ENCODE measurements at regions not wholly inside any gene's neighbourhood (a gene's known extent, or its start where the extent isn't known, plus 50 kb on each side); places are given as distances from the start of the nearest gene placed in this dataset.
"Not testable (repeated sequence)": the region's sequence is repeated elsewhere in the genome, so short reads cannot be mapped to it uniquely, and the experiment has no call there.

DNA sequence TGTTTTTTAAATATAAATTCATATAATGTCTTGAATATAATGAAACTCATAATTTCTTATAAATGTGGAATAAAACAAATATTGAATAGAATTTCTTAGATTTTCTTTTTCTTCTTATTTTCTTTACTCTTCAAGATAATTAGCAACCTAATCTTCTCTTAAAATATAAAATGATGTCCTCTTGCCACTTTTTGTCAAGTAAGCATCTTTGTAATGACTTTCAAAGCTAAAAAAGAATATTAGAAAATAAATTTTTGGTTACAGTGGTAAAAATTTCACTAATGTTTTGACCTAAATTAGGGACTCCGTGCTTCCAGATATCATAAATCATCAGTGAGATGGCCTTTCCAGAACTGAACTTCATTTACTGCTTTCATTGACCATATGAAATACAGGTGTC lies 846.4 kb downstream of the FRK start:
- no peak for DNase-seq

DNA sequence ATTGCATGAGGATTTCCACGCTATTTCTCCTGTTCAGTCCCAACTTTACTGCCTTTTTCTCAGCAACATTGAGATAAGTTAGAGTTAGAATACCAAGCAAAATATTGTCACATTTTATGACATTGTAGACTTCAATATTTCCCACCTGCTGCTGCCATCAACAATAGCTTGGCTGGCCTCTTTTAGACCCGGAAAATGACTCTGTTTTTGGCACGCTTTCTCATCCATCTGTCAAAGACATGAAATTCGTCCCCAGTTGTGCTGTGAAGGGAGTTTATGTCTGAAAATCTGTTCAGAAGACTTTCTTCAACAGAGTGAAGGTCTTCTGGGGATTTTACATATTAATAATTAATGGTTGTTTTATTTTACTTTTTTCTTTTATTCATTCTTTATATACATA lies 857.3 kb downstream of the FRK start:
- DNase-seq: no peak

DNA sequence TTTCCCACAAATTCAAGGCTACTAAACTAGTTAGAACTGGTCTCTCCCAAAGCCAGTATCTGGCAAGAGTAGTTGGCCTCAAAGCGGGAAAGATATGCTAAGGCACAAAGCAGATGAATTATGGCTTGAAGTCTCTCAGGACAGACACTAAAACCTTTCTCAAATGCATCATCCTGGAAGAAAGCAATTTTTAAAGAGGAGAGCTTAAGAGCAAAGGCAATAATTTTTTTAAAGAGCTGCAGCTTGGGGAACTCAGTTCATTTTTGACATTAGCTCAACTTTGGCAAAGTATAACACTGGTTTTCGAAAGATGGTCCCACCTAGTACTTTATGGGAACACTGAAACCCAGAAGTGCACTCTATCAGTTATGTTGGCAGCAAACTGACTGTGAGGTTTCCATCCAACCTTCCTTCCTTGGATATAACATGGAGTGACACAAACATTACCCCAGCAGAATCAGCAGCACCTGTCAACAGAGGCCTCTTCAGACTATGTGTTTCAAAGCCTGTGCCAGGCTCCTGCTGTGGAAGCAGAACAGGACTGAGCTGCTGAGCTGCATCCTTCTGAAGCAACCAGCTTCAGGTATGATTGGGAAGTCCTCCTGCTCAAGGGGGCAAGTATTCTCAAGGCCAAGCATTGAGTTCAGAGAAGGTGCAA lies 852.3 kb upstream of the HS3ST5 start:
- DNase-seq: peak; percentile 90

DNA sequence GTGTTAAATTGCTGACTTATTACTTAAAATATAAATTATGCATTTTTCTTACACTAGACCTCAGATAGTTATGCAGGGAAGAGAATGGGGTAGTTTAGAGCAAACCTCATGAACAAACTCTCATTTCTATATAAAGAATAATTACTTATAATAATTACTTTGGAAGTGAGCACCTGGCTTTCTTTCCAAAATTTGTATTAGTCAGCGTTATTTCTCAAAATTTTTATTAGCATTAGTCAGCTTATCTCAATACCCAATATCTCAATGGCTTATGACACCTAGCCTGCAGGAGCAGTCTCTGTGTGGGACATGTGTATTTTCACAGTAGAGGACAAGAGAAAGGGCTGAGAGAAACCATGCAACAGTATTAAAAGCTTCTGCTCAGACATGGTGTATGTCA lies 849.2 kb upstream of the HS3ST5 start:
- no peak for DNase-seq

DNA sequence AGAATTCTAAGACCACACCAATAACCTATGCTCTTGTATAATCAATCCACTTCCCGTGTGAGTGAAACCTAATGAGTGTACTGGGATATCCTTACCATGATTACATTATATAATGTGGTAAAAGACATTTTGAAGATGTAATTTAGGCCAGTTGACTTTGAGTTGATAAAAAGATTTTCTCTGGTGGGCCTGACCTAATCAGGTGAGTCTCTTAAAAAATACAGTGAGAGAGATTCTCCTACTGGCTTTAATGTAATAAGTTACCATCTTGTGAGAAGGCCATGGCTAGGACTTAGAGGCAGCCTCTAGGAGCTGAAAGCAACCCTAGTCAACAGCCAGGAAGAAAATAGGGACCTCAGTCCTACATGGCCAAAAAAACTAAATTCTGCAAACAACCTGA lies 847.7 kb upstream of the HS3ST5 start:
- no peak for DNase-seq

DNA sequence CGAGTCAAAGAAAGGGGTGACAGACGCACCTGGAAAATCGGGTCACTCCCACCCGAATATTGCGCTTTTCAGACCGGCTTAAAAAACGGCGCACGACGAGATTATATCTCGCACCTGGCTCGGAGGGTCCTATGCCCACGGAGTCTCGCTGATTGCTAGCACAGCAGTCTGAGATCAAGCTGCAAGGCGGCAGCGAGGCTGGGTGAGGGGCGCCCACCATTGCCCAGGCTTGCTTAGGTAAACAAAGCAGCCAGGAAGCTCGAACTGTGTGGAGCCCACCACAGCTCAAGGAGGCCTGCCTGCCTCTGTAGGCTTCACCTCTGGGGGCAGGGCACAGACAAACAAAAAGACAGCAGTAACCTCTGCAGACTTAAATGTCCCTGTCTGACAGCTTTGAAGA lies 832.6 kb upstream of the HS3ST5 start:
- DNase-seq: not testable (repeated sequence)

DNA sequence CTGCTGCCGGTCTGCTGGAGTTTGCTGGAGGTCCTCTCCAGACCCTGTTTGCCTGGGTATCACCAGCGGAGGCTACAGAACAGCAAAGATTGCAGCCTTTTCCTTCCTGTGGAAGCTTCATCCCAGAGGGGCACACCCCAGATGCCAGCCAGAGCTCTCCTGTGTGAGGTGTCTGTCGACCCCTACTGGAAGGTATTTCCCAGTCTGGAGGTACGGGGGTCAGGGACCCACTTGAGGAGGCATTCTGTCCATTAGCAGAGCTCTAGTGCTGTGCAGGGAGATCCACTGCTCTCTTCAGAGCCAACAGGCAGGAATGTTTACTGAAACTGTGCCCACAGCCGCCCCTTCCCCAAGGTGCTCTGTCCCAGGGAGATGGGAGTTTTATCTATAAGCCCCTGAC lies 823.1 kb upstream of the HS3ST5 start:
- DNase-seq: not testable (repeated sequence)

DNA sequence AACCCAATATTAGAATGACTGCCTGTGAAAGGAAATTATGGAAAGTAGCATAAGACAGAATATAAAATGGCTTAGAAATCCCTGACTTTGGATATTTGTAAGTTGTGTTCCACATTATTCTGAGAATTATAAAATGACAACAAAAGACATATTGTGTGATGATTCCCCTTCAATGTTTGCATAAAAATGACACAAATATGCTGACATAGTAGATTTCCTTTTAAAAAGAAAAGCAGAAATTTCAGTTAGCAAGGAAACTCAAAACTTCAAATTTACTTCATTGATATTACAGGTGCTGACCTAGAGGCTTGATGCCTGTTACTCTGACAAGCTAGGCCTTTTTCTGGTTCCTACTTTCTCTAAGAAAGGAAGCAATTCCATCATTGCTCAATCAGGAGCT lies 816.9 kb upstream of the HS3ST5 start:
- DNase-seq: no peak

DNA sequence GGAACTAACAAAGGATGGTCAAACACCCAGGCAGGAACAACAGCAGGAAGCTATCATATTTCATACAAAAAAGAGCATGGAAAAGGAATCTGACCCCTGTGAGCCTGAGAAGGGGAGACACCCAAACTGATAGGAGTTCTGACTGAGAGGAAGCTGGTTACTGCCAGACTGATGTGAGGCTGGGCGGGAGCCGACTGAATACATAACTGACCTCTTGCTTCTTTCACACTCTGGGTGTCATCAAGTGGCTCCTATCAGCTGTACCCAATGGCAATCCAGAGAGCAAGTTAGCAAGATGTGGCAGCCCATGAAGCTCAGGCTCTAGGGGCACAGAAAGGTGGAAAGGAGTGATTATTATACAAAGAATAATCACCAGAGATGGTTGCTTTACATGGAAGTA lies 795.1 kb upstream of the HS3ST5 start:
- DNase-seq: peak; percentile 12

DNA sequence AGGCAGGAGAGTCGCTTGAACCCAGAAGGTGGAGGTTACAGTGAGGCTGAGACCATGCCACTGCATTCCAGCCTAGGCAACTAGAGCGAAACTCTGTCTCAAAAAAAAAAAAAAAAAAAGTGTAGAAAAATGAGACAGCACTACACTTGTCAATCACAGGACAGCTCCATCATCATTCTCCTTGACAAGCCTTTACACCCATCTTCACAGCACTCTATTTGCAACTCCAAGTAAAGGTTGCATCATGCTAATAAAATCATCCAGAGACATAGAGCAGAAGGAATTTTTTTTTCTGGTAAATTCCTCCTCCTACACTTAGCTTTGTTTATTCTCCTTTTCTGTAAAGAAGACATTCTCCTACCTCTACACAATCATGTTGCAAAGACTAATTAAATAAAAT lies 791.0 kb upstream of the HS3ST5 start:
- DNase-seq: no peak

DNA sequence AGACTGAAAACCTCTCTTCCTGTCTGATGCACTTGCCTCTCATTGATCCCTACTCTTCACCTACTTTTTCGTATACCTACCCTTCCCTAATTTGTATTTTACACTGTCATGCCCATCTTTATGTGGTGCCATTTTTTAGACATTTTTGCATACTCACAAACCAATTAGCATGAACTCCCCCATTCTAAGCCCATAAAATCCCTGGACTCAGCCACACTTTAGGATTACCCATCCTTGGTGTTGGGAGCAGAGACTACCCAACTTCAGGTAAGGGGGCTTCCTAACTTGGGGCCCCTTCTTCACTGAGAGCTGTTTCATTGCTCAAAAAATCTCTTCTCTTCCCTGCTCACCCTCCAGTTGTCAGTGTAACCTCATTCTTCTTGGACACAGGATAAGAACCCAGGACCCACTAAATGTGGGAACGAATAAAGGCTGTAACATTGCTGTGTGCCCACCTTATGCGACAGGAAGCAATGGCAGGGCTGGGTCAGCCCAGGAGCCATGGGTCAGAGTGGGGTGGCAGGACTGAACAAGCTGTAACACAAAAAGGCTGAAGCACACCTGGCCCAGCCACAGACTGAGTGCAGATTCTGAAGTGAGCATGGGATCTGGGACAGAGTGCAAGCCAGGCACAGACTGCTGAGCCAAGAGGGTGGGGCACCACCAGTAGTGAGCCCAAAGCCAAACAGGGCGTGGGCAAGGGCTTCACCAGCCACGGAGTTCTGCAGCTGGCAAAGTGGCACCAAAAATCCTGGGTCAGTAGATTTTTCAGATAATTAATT lies 789.1 kb upstream of the HS3ST5 start:
- no peak for DNase-seq

DNA sequence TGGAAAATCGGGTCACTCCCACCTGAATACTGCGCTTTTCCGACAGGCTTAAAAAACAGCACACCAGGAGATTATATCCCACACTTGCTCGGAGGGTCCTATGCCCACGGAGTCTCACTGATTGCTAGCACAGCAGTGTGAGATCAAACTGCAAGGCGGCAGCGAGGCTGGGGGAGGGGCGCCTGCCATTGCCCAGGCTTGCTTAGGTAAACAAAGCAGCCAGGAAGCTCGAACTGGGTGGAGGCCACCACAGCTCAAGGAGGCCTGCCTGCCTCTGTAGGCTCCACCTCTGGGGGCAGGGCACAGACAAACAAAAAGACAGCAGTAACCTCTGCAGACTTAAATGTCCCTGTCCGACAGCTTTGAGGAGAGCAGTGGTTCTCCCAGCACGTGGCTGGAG lies 778.7 kb upstream of the HS3ST5 start:
- DNase-seq: not testable (repeated sequence)

DNA sequence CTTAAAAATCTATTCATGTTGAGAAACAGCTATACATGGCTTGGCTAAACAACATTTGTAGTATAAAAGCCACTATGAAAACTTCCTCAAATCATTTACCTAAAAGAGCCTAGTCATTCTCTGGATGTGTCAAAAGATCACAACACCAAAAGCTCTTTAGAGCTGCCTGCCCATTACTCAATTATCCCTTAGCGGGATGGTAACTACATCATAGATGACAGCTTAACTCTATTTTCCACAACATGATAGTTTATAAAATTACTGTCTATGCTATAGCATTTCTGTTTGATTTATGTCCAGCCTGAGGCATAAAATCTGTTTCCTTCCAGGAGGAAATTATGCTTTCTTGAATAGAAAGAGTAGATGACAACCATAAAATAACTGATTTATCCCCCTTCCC lies 777.6 kb upstream of the HS3ST5 start:
- DNase-seq: no peak

DNA sequence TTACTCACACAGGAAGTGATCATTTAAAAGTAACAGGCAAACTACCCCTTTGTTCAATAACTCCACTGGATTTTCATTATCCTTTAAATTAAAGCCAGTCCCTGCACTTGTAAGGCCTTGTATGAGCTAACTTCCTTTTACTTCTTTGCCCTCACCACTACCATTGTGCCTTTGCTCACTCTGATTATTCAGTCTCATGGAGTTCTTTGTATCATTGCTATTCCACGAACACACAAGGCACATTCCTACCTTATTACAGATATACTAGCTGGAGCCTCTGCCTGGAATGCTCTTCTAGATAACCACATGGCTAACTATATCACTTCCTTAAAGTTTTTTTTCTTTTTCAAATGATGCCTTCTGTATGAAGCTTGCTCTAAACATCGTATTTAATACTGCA lies 748.6 kb upstream of the HS3ST5 start:
- DNase-seq: no peak

DNA sequence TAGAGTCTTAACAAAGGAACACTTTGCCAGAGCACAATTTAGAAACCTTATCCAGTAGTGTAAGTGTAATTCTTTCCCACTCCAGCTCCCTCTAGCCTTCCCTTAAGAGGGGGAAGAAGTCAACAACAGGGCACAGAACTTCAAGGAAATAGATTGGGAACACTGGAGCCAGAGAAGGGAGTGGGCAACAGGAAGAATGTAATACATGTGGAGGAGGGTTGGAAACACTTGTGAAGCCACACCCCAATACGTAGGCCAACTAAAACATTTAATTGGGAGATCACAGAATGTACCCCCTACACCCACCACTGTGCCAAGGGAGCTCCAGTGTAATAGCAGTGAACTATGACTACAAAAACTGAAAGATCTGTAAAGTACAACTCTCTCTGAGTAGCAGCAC lies 735.7 kb upstream of the HS3ST5 start:
- DNase-seq: no peak

DNA sequence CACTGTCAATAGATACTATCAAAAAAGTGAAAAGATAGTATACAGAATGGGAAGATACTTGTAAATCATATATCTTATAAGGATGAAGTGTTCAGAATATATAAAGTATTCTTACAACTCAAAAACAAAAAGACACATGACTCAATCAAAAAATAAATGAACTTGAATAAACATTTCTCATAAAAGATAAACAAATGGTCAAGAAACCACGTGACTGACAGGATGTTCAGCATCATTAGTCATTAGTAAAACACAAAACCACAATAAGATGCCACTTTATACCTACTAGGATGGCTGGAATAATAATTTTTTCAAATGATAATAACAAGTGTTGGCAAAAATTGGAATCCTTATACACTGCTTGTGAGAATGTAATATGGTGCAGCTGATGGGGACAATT lies 729.1 kb upstream of the HS3ST5 start:
- no peak for DNase-seq

DNA sequence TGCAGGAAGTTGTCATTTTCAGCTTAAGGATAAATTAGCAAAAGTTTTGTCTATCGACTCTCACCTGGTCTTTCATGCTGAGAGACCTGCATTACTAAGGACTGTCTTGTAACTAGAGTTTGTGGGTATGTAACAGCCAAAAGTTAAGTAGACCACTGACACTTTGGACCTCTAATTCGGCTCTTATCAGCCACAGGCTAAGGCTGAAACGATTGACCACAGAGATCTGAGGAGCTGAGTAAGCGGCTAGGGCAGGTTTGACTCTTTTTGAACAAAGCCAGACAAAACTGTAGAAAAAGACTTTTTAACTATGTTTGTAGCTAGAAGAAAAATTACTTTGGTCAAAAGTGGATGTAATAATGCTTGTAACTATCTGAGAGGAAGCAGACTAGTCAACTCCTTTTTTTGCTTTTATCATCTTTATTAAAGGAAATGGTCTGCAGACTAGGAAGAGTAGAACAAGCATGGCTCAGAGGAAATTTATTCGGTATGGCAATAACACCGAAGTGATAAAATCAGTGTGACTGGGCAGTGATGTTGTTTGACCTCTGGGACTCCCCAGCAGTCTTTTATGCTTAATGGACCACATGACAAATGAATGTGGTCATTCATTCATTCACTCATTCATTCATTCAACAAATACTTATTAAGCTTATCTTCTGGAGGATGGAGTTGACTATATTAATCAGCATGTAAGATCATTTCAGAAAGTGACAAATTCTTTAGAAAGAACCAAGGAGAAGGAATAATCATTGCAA lies 725.0 kb upstream of the HS3ST5 start:
- DNase-seq: no peak

DNA sequence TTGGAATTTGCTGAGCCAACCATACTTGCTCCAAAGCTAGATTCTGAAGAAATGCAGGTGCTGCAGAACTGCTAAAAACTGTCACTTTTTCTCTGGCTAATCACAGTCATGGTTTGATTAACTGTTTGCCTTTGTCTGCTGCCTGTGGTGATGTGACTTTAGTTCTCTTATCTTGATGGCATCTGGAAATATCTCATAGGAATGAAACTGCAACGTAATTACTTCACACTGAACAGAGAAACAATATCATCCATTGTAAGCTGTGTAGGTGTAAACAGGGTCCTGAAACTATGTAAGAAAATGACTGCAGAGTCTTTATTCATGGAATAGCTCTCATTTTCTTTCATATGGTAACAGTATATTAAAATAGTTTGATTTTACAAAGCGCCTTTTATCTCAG lies 721.9 kb upstream of the HS3ST5 start:
- no peak for DNase-seq

DNA sequence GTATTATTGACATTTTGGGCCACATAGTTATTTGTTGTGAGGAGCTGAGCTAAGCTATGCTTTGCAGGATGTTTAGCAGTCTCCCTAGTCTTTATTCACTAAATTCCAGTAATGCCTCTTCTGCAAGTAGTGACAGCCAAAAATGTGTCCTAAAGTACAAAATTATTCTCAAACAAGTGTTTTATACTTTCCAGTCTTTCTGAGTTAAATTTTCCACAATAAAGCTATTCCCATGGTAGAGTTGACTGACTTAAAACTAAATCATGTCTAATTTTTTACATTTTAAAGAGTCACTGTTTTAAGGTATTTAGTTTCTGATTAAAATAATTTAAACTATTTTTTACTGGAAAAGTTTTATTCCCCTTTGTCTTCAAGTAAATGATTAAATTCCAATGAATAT lies 717.8 kb upstream of the HS3ST5 start:
- no peak for DNase-seq

DNA sequence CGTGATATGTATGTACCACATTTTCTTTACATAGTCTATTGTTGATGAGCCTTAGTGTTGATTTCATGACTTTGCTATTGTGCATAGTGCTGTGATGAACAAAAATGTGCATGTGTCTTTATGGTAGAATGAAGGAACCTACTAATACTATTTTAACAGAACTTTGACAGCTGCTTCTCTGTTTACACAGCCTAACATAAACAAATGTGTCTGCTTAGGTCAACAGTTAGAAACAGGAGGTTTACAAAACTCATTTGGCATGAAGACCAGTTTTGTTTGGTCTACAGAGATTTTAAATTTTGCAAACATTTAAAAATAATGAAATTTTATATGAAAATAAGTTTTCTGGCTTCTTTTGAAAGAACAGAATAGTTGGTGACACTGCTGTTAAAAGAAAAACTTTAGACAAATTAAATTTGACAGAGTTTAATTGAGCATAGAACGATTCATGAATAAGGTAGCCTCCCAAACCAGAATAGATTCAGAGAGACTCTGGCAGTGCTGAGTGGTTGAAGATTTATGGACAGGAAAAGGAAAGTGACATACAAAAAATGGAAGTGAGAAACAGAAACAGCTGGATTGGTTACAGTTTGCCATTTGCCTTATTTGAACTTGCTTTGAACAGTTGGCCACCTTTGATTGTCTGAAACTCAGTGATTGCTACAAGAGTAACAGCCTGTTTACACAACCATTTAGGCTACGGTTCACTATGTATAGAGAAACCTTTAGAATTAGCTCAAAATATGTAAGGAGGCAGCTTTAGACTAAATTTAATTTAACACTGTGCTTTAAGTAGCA lies 715.8 kb upstream of the HS3ST5 start:
- DNase-seq: peak; percentile 82

DNA sequence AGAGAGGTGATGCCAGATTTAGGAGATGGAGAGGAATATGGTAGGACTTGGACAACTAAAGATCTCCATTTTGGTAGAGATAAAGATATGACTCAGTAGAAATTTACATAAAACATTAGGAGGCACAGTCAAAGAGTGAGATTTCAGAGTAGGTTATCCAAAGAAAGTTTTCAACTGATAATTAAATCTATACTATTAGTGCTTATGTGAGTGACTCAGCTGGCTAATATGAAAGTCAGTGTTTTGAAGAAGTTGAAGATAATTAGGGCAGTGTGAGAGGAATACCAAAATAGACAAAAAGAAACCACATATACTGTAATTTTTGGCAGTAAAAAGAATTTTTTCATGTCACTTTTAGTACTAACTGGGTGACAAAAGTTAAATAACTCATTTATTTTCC lies 712.8 kb upstream of the HS3ST5 start:
- no peak for DNase-seq

DNA sequence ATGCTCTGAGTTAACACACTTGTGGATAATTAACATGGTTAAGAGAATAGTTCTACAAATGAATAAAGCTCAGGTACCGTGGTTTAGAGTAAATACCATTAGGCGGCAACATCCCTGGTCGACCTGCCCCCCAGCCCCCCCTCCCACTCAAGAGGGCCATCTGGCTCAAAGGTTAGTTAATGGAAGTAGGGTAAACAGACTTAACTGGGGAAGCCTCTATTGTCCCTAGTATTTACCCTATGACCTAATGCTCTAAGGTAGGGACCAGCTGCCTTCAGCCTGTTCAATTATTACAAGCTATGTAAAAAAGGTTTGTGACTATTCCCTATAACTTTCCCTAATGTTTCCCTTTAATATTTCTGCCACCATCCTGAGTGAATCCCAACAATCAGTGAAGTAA lies 711.4 kb upstream of the HS3ST5 start:
- peak; percentile 97 for DNase-seq

DNA sequence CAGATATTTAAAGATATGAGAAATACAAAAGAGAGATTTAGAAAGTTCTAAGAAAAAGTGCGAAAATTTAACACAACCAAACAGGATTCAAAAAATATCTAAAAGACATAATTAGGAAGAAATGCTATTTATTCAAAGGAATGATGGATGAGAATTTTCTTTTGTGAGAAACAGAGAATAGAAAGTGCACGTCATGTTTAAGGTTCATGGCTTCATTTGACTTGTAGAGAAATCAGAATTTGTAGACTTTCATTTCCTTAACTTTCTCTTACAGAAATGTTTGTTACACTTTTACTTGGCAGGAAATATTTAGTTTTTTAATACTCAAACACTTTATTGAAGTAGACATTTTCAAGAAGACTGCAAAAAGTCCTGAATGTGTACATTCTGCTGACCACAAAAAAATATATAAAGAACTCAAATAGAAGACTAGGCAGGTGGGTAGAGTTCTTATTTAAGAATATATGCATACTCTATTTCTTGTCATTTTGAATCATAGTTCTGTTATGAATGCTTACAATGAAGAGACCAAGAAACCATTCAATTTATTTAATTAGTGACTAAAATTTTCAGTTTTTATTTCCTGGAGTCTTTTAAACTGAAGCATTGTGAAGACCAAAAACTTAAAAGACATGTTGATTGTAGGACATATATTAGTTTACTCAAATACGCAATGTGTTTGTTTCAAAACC lies 710.5 kb upstream of the HS3ST5 start:
- no peak for DNase-seq

Data from NCI-H2029 treated with DMSO at 0.1 percent for 48 hours (cell line).